WTC11 (cell line): ENCODE measurements at regions not wholly inside any gene's neighbourhood (a gene's known extent, or its start where the extent isn't known, plus 50 kb on each side); places are given as distances from the start of the nearest gene placed in this dataset.

Source experiments
- ATAC-seq: fragments of 200-7000 bp; cut with Tn5 transposase; 2 replicates; pipeline ENCODE4 v1.10.0; 2021; ENCODE audit warnings: mild to moderate bottlenecking, moderate library complexity
- CTCF ChIA-PET: fragments of 300-600 bp; sonication (Branson Sonifier 250); formaldehyde crosslinking; loops from one replicate; lab custom pipeline; 2021; ENCODE audit warnings: antibody characterized with exemption; lab: Charles Lee
- POLR2A ChIA-PET: fragments of 350-600 bp; sonication (Branson Sonifier 250); formaldehyde crosslinking; loops from one replicate; lab custom pipeline; 2021; ENCODE audit warnings: antibody characterized with exemption; lab: Charles Lee
- DNase-seq: peaks from one replicate; pipeline ENCODE4 v3.0.0; 2021; ENCODE audit warnings: low spot score
- H3K27ac Mint-ChIP-seq: 2 replicates; pipeline ENCODE4 v1.8.0; 2021; ENCODE audit warnings: mixed read lengths
- H3K27me3 Mint-ChIP-seq: 2 replicates; pipeline ENCODE4 v1.8.0; 2021; ENCODE audit warnings: low read depth, mild to moderate bottlenecking, moderate library complexity, mixed read lengths
- H3K36me3 Mint-ChIP-seq: 2 replicates; pipeline ENCODE4 v1.8.0; 2021; ENCODE audit warnings: mixed read lengths
- H3K4me1 Mint-ChIP-seq: 2 replicates; pipeline ENCODE4 v1.8.0; 2022; ENCODE audit warnings: mixed read lengths
- H3K4me3 Mint-ChIP-seq: 2 replicates; pipeline ENCODE4 v1.8.0; 2021; ENCODE audit warnings: mild to moderate bottlenecking, moderate library complexity, mixed read lengths
- H3K9me3 Mint-ChIP-seq: 2 replicates; pipeline ENCODE4 v1.8.0; 2021; ENCODE audit warnings: mixed read lengths
- ARID4B ChIP-seq: sonication (generic); formaldehyde crosslinking; IDR thresholded peaks from 2 replicates; pipeline ENCODE4 v1.8.0; 2023; ENCODE audit warnings: missing genetic modification reagents, mild to moderate bottlenecking, borderline replicate concordance
- E2F1 ChIP-seq: sonication (generic); formaldehyde crosslinking; IDR thresholded peaks from 2 replicates; pipeline ENCODE4 v1.8.0; 2022; ENCODE audit warnings: mild to moderate bottlenecking, missing genetic modification reagents
- E2F5 ChIP-seq: sonication (generic); formaldehyde crosslinking; IDR thresholded peaks from 2 replicates; pipeline ENCODE4 v1.8.1; 2022; ENCODE audit warnings: mild to moderate bottlenecking, moderate library complexity, missing genetic modification reagents
- EMX1 ChIP-seq: fragments of 250-450 bp; sonication (Bioruptor Pico); IDR thresholded peaks from 2 replicates; pipeline ENCODE4 v1.8.0; 2021; ENCODE audit warnings: mild to moderate bottlenecking
- ESRRA ChIP-seq: sonication (generic); formaldehyde crosslinking; IDR thresholded peaks from 2 replicates; pipeline ENCODE4 v1.8.1; 2022; ENCODE audit warnings: mild to moderate bottlenecking, missing genetic modification reagents, borderline replicate concordance
- FOXP4 ChIP-seq: sonication (generic); formaldehyde crosslinking; IDR thresholded peaks from 2 replicates; pipeline ENCODE4 v1.8.0; 2022; ENCODE audit warnings: mild to moderate bottlenecking, missing genetic modification reagents
- IRF1 ChIP-seq: sonication (generic); formaldehyde crosslinking; IDR thresholded peaks from 2 replicates; pipeline ENCODE4 v1.8.0; 2023; ENCODE audit warnings: missing genetic modification reagents
- MLX ChIP-seq: sonication (generic); formaldehyde crosslinking; IDR thresholded peaks from 2 replicates; pipeline ENCODE4 v1.8.1; 2023; ENCODE audit warnings: mild to moderate bottlenecking, missing genetic modification reagents, moderate library complexity
- NR3C1 ChIP-seq: sonication (generic); formaldehyde crosslinking; conservative IDR thresholded peaks from 2 replicates; pipeline ENCODE4 v1.8.1; 2023; ENCODE audit warnings: low read depth, mild to moderate bottlenecking, missing genetic modification reagents
- RELA ChIP-seq: sonication (generic); formaldehyde crosslinking; IDR thresholded peaks from 2 replicates; pipeline ENCODE4 v1.8.1; 2022; ENCODE audit warnings: missing genetic modification reagents, mild to moderate bottlenecking, borderline replicate concordance
- SOX15 ChIP-seq: fragments of 250-450 bp; sonication (Bioruptor Pico); IDR thresholded peaks from 2 replicates; pipeline ENCODE4 v1.9.0; 2021; ENCODE audit warnings: mild to moderate bottlenecking
- TP53 ChIP-seq: sonication (generic); formaldehyde crosslinking; IDR thresholded peaks from 2 replicates; pipeline ENCODE4 v1.8.1; 2023; ENCODE audit warnings: mild to moderate bottlenecking, missing genetic modification reagents
- ZBTB43 ChIP-seq: sonication (generic); formaldehyde crosslinking; IDR thresholded peaks from 2 replicates; pipeline ENCODE4 v1.8.1; 2023; ENCODE audit warnings: mild to moderate bottlenecking, missing genetic modification reagents
- ZNF121 ChIP-seq: sonication (generic); formaldehyde crosslinking; IDR thresholded peaks from 2 replicates; pipeline ENCODE4 v1.8.0; 2023; ENCODE audit warnings: missing genetic modification reagents
- ZNF281 ChIP-seq: sonication (generic); formaldehyde crosslinking; IDR thresholded peaks from 2 replicates; pipeline ENCODE4 v1.8.0; 2023; ENCODE audit warnings: mild to moderate bottlenecking, missing genetic modification reagents
- ZNF425 ChIP-seq: fragments of 250-450 bp; sonication (Bioruptor Pico); conservative IDR thresholded peaks from 2 replicates; pipeline ENCODE4 v1.9.0; 2021; ENCODE audit warnings: mild to moderate bottlenecking

GRCh38 chr5:124253203-124253810 is 493.1 kb downstream of the ZNF608 start:
- no peak for TF ChIP-seq ZNF121
- no peak for TF ChIP-seq NR3C1 (CRISPR knock-in tag)
- no peak for TF ChIP-seq ESRRA
- TF ChIP-seq FOXP4 (CRISPR knock-in tag) = no peak
- no peak for DNase-seq
- H3K9me3 Mint-ChIP-seq = peaks cover 41% of the 10 kb centered on the region
- POLR2A ChIA-PET = no interaction called here
- H3K27me3 Mint-ChIP-seq = no peaks in the 10 kb centered on the region
- peaks cover 18% of the 10 kb centered on the region for H3K4me1 Mint-ChIP-seq
- no peak overlapping the region for H3K27ac Mint-ChIP-seq
- no peak overlapping the region for H3K4me3 Mint-ChIP-seq
- ATAC-seq = no peak
- H3K36me3 Mint-ChIP-seq = peaks cover 30% of the 10 kb centered on the region
- CTCF ChIA-PET = interaction anchor here (1.3 kb wide), 1 partner anchor 36 kb away, joined by 4 read pairs; no protein-coding TSS in a partner anchor

GRCh38 chr5:124252747-124253146 is 493.7 kb downstream of the ZNF608 start:
- CTCF ChIA-PET = interaction anchor here (1.3 kb wide), 1 partner anchor 37 kb away, joined by 4 read pairs; no protein-coding TSS in a partner anchor
- H3K27me3 Mint-ChIP-seq = no peaks in the 10 kb centered on the region
- H3K27ac Mint-ChIP-seq = no peak overlapping the region
- H3K4me1 Mint-ChIP-seq = peaks cover 18% of the 10 kb centered on the region
- no peak for TF ChIP-seq IRF1 (CRISPR knock-in tag)
- TF ChIP-seq ZNF281 (CRISPR knock-in tag) = no peak
- no peak for TF ChIP-seq MLX (CRISPR knock-in tag)
- no peak for TF ChIP-seq E2F5 (CRISPR knock-in tag)
- no peak for TF ChIP-seq SOX15 (CRISPR knock-in tag)
- TF ChIP-seq RELA (CRISPR knock-in tag) = no peak
- TF ChIP-seq TP53 (CRISPR knock-in tag) = no peak
- TF ChIP-seq EMX1 = no peak
- TF ChIP-seq E2F1 = no peak
- no peak for TF ChIP-seq ZBTB43 (CRISPR knock-in tag)
- no peak for TF ChIP-seq ARID4B (CRISPR knock-in tag)
- TF ChIP-seq ZNF425 (CRISPR knock-in tag) = no peak
- H3K4me3 Mint-ChIP-seq = no peak overlapping the region
- peaks cover 35% of the 10 kb centered on the region for H3K36me3 Mint-ChIP-seq
- no peak for ATAC-seq
- POLR2A ChIA-PET = no interaction called here
- no peak for DNase-seq
- peaks cover 47% of the 10 kb centered on the region for H3K9me3 Mint-ChIP-seq
